HCT116 (cell line): ENCODE measurements at regions not wholly inside any gene's neighbourhood (a gene's known extent, or its start where the extent isn't known, plus 50 kb on each side); places are given as distances from the start of the nearest gene placed in this dataset.
"Not testable (repeated sequence)": the region's sequence is repeated elsewhere in the genome, so short reads cannot be mapped to it uniquely, and the experiment has no call there.

ENCODE experiments used
- ATAC-seq: fragments of 200-7000 bp; cut with Tn5 transposase; 2 replicates; pipeline ENCODE4 v1.9.1; 2020; ENCODE audit warnings: mild to moderate bottlenecking, moderate library complexity
- BruUV-seq: library from RNA; stranded (reverse); fragments of 400-500 nt; replicated peaks from 2 replicates; lab custom pipeline; 2021; lab: Mats Ljungman, UMichigan
- CTCF ChIA-PET: fragments of 300-600 bp; sonication (Branson Sonifier 250); formaldehyde crosslinking; loops from one replicate; lab custom pipeline; 2021; ENCODE audit warnings: antibody characterized with exemption; lab: Charles Lee
- POLR2A ChIA-PET: fragments of 300-600, 350-600 bp; sonication (Branson Sonifier 250); formaldehyde crosslinking; loops from one replicate; lab custom pipeline; 2021; ENCODE audit warnings: antibody characterized with exemption; lab: Charles Lee
- RAD21 ChIA-PET, 2 experiments: fragments of 300-600 bp; sonication (Branson Sonifier 250); formaldehyde crosslinking; loops; one replicate each; lab custom pipeline; 2023; ENCODE audit warnings: low total read pairs in 2 of 2; ENCODE audit not compliant: uncharacterized antibody in 2 of 2, unreplicated experiment in 2 of 2, low non-redundant PET in 1 of 2; lab: Charles Lee
- DNase-seq: peaks from one replicate; pipeline ENCODE4 v3.0.0-alpha.2; 2010; ENCODE audit warnings: low read depth, low spot score
- H2AFZ ChIP-seq: fragments of 200-600 bp; shearing (Covaris generic), sonication (generic); 2 replicates; pipeline ENCODE4 v1.6.1; 2017; ENCODE audit warnings: low read depth, mixed run types, mixed read lengths, antibody characterized with exemption, low read length; ENCODE audit not compliant: poor library complexity, severe bottlenecking
- H3K27ac ChIP-seq: 2 replicates; pipeline ENCODE4 v1.5.1; 2012; ENCODE audit warnings: low read depth, low read length
- H3K27me3 ChIP-seq: fragments of 200-600 bp; sonication (generic); 2 replicates; pipeline ENCODE4 v1.6.1; 2016; ENCODE audit warnings: mixed run types, low read length, mixed read lengths; ENCODE audit not compliant: insufficient read depth
- H3K36me3 ChIP-seq, 2 experiments: fragments of 200-500 bp in 1 of 2; fragments of 200-600 bp in 1 of 2; sonication (Bioruptor generic) in 1 of 2; sonication (generic) in 1 of 2; 2 replicates each; pipeline versions ENCODE4 v1.5.1 to v1.6.1; 2014 to 2016; ENCODE audit warnings: low read length in 2 of 2, inconsistent platforms in 1 of 2, mixed read lengths in 1 of 2, mixed run types in 1 of 2; ENCODE audit not compliant: insufficient read depth in 2 of 2, control insufficient read depth in 1 of 2
- H3K4me1 ChIP-seq, 2 experiments: fragments of 200-600 bp in 1 of 2; sonication (generic) in 1 of 2; 2 replicates each; pipeline versions ENCODE4 v1.5.1 to v1.6.1; 2012 to 2017; ENCODE audit warnings: low read length in 2 of 2, inconsistent platforms in 1 of 2, mild to moderate bottlenecking in 1 of 2, mixed read lengths in 1 of 2, mixed run types in 1 of 2, moderate library complexity in 1 of 2; ENCODE audit not compliant: insufficient read depth in 2 of 2, control insufficient read depth in 1 of 2
- H3K4me2 ChIP-seq: fragments of 200-600 bp; sonication (generic); 2 replicates; pipeline ENCODE4 v1.6.1; 2017; ENCODE audit warnings: mixed run types, low read length, mixed read lengths
- H3K4me3 ChIP-seq, 2 experiments: fragments of 200-600 bp in 1 of 2; sonication (generic) in 1 of 2; replicated peaks in 1 of 2; 2 replicates each; pipeline ENCODE4 v1.5.1; 2011 to 2016; ENCODE audit warnings: low read length in 2 of 2, control low read depth in 1 of 2, low read depth in 1 of 2, mild to moderate bottlenecking in 1 of 2, mixed read lengths in 1 of 2, mixed run types in 1 of 2
- H3K79me2 ChIP-seq: fragments of 200-600 bp; sonication (generic); 2 replicates; pipeline ENCODE4 v1.6.1; 2017; ENCODE audit warnings: mild to moderate bottlenecking, mixed run types, low read length, moderate library complexity, mixed read lengths; ENCODE audit not compliant: insufficient read depth
- H3K9ac ChIP-seq: fragments of 200-600 bp; sonication (generic); 2 replicates; pipeline ENCODE4 v1.6.1; 2016; ENCODE audit warnings: low read length, mixed read lengths
- H3K9me2 ChIP-seq: fragments of 200-600 bp; sonication (generic), shearing (Covaris generic); 2 replicates; pipeline ENCODE4 v1.6.1; 2017; ENCODE audit warnings: mixed run types, mild to moderate bottlenecking, moderate library complexity; ENCODE audit not compliant: insufficient read depth
- H3K9me3 ChIP-seq, 2 experiments: fragments of 200-500 bp in 1 of 2; fragments of 200-600 bp in 1 of 2; sonication (Bioruptor generic) in 1 of 2; sonication (generic) in 1 of 2; 2 replicates each; pipeline ENCODE4 v1.6.1; 2014 to 2017; ENCODE audit warnings: low read length in 2 of 2, mixed read lengths in 2 of 2, inconsistent platforms in 1 of 2, low read depth in 1 of 2, mild to moderate bottlenecking in 1 of 2, mixed run types in 1 of 2, moderate library complexity in 1 of 2; ENCODE audit not compliant: control insufficient read depth in 1 of 2, insufficient read depth in 1 of 2
- H4K20me1 ChIP-seq: fragments of 200-600 bp; sonication (generic), shearing (Covaris generic); 2 replicates; pipeline ENCODE4 v1.6.1; 2017; ENCODE audit warnings: mixed run types, mild to moderate bottlenecking, moderate library complexity; ENCODE audit not compliant: insufficient read depth
- CBX3 ChIP-seq: IDR thresholded peaks from 2 replicates; pipeline ENCODE4 v1.6.1; 2012; ENCODE audit warnings: low read depth
- EZH2 ChIP-seq: fragments of 200-600 bp; sonication (generic); IDR thresholded peaks from 2 replicates; pipeline ENCODE4 v1.6.1; 2017; ENCODE audit warnings: antibody characterized with exemption, mixed run types
- TCF7L2 ChIP-seq: IDR thresholded peaks from 2 replicates; pipeline ENCODE4 v1.7.0; 2011; ENCODE audit warnings: borderline replicate concordance, inconsistent platforms; ENCODE audit not compliant: insufficient read depth, insufficient read length; ENCODE audit errors: extremely low read depth
- ZNF274 ChIP-seq: fragments of 200-500 bp; sonication (Bioruptor generic); IDR thresholded peaks from 2 replicates; pipeline ENCODE4 v1.6.1; 2014; ENCODE audit warnings: mild to moderate bottlenecking, low read depth, low read length, inconsistent platforms
- intact Hi-C: fragments of 100-400 bp; cut with micrococcal nuclease; formaldehyde crosslinking; loops from 2 replicates; pipeline ENCODE4 v1.10.0; 2022
- TF ChIP-seq, protein P1 (sequence below), 3 experiments: fragments of 200-600 bp in 1 of 3; sonication (generic) in 1 of 3; IDR thresholded peaks in 2 of 3; conservative IDR thresholded peaks in 1 of 3; 2 replicates each; pipeline ENCODE4 v1.5.1; 2012 to 2017; ENCODE audit warnings: low read depth in 2 of 3, low read length in 2 of 3, antibody characterized with exemption in 1 of 3, borderline replicate concordance in 1 of 3, control low read depth in 1 of 3, mild to moderate bottlenecking in 1 of 3, mixed read lengths in 1 of 3, mixed run types in 1 of 3, moderate library complexity in 1 of 3; ENCODE audit not compliant: insufficient read depth in 1 of 3

GRCh38 chr12:39671898-39672875 is 52.6 kb upstream of the ABCD2 start:
- TF ChIP-seq EZH2 (no peak), CBX3 (no peak), ZNF274 (no peak), TCF7L2 (no peak)
- TF ChIP-seq, protein P1, sequence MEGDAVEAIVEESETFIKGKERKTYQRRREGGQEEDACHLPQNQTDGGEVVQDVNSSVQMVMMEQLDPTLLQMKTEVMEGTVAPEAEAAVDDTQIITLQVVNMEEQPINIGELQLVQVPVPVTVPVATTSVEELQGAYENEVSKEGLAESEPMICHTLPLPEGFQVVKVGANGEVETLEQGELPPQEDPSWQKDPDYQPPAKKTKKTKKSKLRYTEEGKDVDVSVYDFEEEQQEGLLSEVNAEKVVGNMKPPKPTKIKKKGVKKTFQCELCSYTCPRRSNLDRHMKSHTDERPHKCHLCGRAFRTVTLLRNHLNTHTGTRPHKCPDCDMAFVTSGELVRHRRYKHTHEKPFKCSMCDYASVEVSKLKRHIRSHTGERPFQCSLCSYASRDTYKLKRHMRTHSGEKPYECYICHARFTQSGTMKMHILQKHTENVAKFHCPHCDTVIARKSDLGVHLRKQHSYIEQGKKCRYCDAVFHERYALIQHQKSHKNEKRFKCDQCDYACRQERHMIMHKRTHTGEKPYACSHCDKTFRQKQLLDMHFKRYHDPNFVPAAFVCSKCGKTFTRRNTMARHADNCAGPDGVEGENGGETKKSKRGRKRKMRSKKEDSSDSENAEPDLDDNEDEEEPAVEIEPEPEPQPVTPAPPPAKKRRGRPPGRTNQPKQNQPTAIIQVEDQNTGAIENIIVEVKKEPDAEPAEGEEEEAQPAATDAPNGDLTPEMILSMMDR (IDR thresholded peaks at IDR 0.05 in 2 of 3, conservative IDR thresholded peaks at IDR 0.05 in 1 of 3; ENCODE audit: borderline replicate concordance in 1 of 3, insufficient read depth in 1 of 3, low read depth in 2 of 3, low read length in 2 of 3), result no peak
- Histone ChIP-seq H3K4me3 (no peak overlapping the region), H3K9ac (no peak overlapping the region), H3K9me3 (no peaks in the 10 kb centered on the region), H3K4me1 (no peaks in the 10 kb centered on the region), H2AFZ (no peak overlapping the region), H3K36me3 (no peaks in the 10 kb centered on the region), H4K20me1 (no peaks in the 10 kb centered on the region), H3K9me2 (no peaks in the 10 kb centered on the region), H3K27me3 (no peaks in the 10 kb centered on the region), H3K4me2 (no peak overlapping the region), H3K27ac (no peak overlapping the region), H3K79me2 (no peaks in the 10 kb centered on the region)
- CTCF ChIA-PET, result no interaction called here
- DNase-seq (no peak), ATAC-seq (peak; percentile 25; the same call in 1 of the 2 replicates)
- no TSS peak for BruUV-seq
- RAD21 ChIA-PET, result no interaction called here
- POLR2A ChIA-PET, result no interaction called here
- intact Hi-C loops, result no loop called here

GRCh38 chr12:39669539-39669938 is 49.9 kb upstream of the ABCD2 start:
- H3K9me2 ChIP-seq, intact Hi-C loops, POLR2A ChIA-PET, DNase-seq, RAD21 ChIA-PET, H3K4me2 ChIP-seq, H3K4me1 ChIP-seq, H3K36me3 ChIP-seq, H3K27ac ChIP-seq, H3K9ac ChIP-seq, BruUV-seq, ATAC-seq, CTCF ChIA-PET, H3K4me3 ChIP-seq, H3K79me2 ChIP-seq, H3K9me3 ChIP-seq, H4K20me1 ChIP-seq, H3K27me3 ChIP-seq, H2AFZ ChIP-seq: not testable (repeated sequence)
